ENCODE measurements at regions not wholly inside any gene's neighbourhood (a gene's known extent, or its start where the extent isn't known, plus 50 kb on each side); places are given as distances from the start of the nearest gene placed in this dataset.

- peak; percentile 3 for TF ChIP-seq CTCF (IDR thresholded peaks at IDR 0.05; ENCODE audit: insufficient read depth, missing control alignments)
- FAIRE-seq: no peak
- no peak for DNase-seq (ENCODE audit: insufficient read length, low spot score)
Observed at GRCh38 chr10:121096617-121097431, 245.7 kb downstream of the WDR11 start.

- FAIRE-seq: no peak
- no peak for TF ChIP-seq CTCF (IDR thresholded peaks at IDR 0.05; ENCODE audit: insufficient read depth, missing control alignments)
- DNase-seq (ENCODE audit: insufficient read length, low spot score): no peak
Observed at GRCh38 chr10:121098211-121098610, 247.0 kb downstream of the WDR11 start.

- no peak for FAIRE-seq
- no peak for TF ChIP-seq CTCF (IDR thresholded peaks at IDR 0.05; ENCODE audit: insufficient read depth, missing control alignments)
- no peak for DNase-seq (ENCODE audit: insufficient read length, low spot score)
Observed at GRCh38 chr10:121098751-121099150, 247.6 kb downstream of the WDR11 start.

DNA sequence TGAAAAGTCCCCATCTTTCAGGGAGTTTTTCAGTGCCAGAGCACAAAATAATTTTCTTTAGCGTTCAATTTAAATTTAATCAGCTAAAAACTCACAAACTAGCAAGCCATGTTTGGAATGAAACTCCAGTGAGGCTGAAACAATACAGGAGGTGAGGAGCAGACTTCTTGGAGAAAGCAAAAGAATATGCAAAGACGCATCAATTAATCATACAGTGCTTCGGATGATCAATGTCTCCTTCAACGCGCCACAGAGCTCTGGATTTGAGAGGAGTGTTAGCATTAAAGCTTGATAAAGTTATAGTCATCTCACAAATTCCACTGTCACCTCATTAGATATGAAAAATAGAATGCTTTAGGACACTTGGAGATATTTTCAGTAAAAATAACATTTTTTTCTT is 248.0 kb downstream of the WDR11 start:
- TF ChIP-seq CTCF (IDR thresholded peaks at IDR 0.05; ENCODE audit: insufficient read depth, missing control alignments): no peak
- DNase-seq (ENCODE audit: insufficient read length, low spot score) (no peak), FAIRE-seq (no peak)

DNA sequence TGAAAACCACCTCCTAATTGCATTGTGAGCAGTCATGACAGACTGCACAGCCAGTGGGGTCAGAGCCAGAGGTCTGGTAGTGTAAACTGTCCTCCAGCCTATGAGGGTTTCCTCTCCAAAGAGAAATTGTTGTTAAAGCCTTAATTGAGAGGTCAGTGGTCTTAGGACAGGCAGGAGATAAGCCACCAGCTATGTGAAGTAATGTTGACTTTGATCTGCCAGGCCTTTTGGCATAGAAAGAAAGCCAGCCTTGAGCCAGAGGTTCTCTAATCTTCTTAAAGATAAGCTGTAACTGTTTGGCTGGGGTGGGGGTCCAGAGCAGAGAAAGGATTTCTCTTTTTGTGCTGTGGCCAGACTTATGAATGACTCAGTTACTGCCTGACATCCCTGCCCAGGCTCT is 248.4 kb downstream of the WDR11 start:
- FAIRE-seq: no peak
- no peak for DNase-seq (ENCODE audit: insufficient read length, low spot score)
- no peak for TF ChIP-seq CTCF (IDR thresholded peaks at IDR 0.05; ENCODE audit: insufficient read depth, missing control alignments)

GRCh38 chr10:121101561-121101960 is 250.4 kb downstream of the WDR11 start:
- FAIRE-seq (no peak), DNase-seq (ENCODE audit: insufficient read length, low spot score) (no peak)
- TF ChIP-seq CTCF (IDR thresholded peaks at IDR 0.05; ENCODE audit: insufficient read depth, missing control alignments): no peak

DNA sequence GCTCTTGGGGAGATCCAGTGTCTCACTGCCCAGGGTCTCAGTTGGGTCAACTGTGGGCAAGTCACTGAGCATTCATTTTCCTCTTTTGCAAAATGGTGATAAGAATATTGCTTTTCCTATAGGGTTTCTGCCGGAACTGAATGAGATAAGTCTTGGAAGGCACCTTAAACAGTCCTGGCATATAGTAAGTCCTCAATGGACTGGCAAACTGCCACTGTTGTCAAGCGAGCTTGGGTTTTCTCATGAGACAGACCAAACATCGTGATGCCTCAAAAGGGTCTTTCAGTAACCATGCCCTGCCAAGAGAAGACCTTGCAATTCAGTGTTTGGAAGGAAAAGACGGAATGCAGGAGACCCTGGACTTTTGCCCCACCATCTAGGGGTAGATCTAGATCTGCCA is 251.5 kb downstream of the WDR11 start:
- no peak for FAIRE-seq
- no peak for TF ChIP-seq CTCF (IDR thresholded peaks at IDR 0.05; ENCODE audit: insufficient read depth, missing control alignments)
- no peak for DNase-seq (ENCODE audit: insufficient read length, low spot score)
